Endodermal cell (in vitro differentiated cells): ENCODE measurements at regions not wholly inside any gene's neighbourhood (a gene's known extent, or its start where the extent isn't known, plus 50 kb on each side); places are given as distances from the start of the nearest gene placed in this dataset.
"Not testable (repeated sequence)": the region's sequence is repeated elsewhere in the genome, so short reads cannot be mapped to it uniquely, and the experiment has no call there.

Experiments
- DNase-seq: peaks from one replicate; pipeline ENCODE4 v3.0.0-alpha.2; 2017
- H3K27ac ChIP-seq: 2 replicates; pipeline ENCODE4 v1.5.1; 2013; ENCODE audit warnings: mild to moderate bottlenecking, low read depth, low read length, moderate library complexity
- H3K27me3 ChIP-seq: 2 replicates; pipeline ENCODE4 v1.6.1; 2013; ENCODE audit warnings: mild to moderate bottlenecking, low read length, moderate library complexity; ENCODE audit not compliant: insufficient read depth, control insufficient read depth, poor library complexity, severe bottlenecking
- H3K36me3 ChIP-seq: 2 replicates; pipeline ENCODE4 v1.7.0; 2013; ENCODE audit warnings: mild to moderate bottlenecking, low read length, moderate library complexity; ENCODE audit not compliant: control insufficient read depth, insufficient read depth
- H3K4me1 ChIP-seq: one replicate; pipeline ENCODE4 v1.7.0; 2013; ENCODE audit warnings: low read length; ENCODE audit not compliant: control insufficient read depth, insufficient read depth
- H3K4me3 ChIP-seq: 2 replicates; pipeline ENCODE4 v1.5.1; 2013; ENCODE audit warnings: mild to moderate bottlenecking, low read length, moderate library complexity
- H3K9ac ChIP-seq: 2 replicates; pipeline ENCODE4 v1.6.1; 2013; ENCODE audit warnings: mild to moderate bottlenecking, low read length, moderate library complexity; ENCODE audit not compliant: poor library complexity, severe bottlenecking; ENCODE audit errors: extremely low read depth
- H3K9me3 ChIP-seq: 2 replicates; pipeline ENCODE4 v1.6.1; 2013; ENCODE audit warnings: mild to moderate bottlenecking, low read length, moderate library complexity; ENCODE audit not compliant: control insufficient read depth
- H3K27ac Mint-ChIP-seq: 2 replicates; pipeline ENCODE4 v1.8.0; 2020; ENCODE audit warnings: mixed read lengths
- H3K27me3 Mint-ChIP-seq: 2 replicates; pipeline ENCODE4 v1.8.0; 2021; ENCODE audit warnings: mild to moderate bottlenecking, mixed read lengths; ENCODE audit not compliant: insufficient read depth
- H3K36me3 Mint-ChIP-seq: 2 replicates; pipeline ENCODE4 v1.8.0; 2020; ENCODE audit warnings: low read depth, mixed read lengths
- H3K4me1 Mint-ChIP-seq: 2 replicates; pipeline ENCODE4 v1.8.0; 2020; ENCODE audit warnings: mixed read lengths
- H3K4me3 Mint-ChIP-seq: 2 replicates; pipeline ENCODE4 v1.8.0; 2020; ENCODE audit warnings: mild to moderate bottlenecking, moderate library complexity, mixed read lengths
- H3K9me3 Mint-ChIP-seq: 2 replicates; pipeline ENCODE4 v1.8.0; 2020; ENCODE audit warnings: mild to moderate bottlenecking, mixed read lengths
- CTCF ChIP-seq: fragments of 200-600 bp; sonication (generic); conservative IDR thresholded peaks from 2 replicates; pipeline ENCODE4 v1.5.0; 2021; ENCODE audit warnings: antibody characterized with exemption, mild to moderate bottlenecking
- WGBS, 2 experiments: methylation state at CpG; one replicate each; pipeline versions ENCODE4 v1.1.5 to v1.1.7; 2013; ENCODE audit warnings: missing lambda C conversion rate in 2 of 2, mixed read lengths in 1 of 2; ENCODE audit not compliant: insufficient coverage in 1 of 2, insufficient read length in 1 of 2; 5-methylcytosine and 5-hydroxymethylcytosine counted together

GRCh38 chr6:17224056-17224455 lies 57.1 kb upstream of the RBM24 start:
- Histone ChIP-seq H3K27me3 (no peaks in the 10 kb centered on the region), H3K27ac (no peak overlapping the region), H3K9me3 (peaks cover 5% of the 10 kb centered on the region), H3K4me1 (peaks cover 6% of the 10 kb centered on the region), H3K9ac (no peak overlapping the region), H3K4me3 (no peak overlapping the region), H3K36me3 (no peaks in the 10 kb centered on the region)
- 79 to 80% methylated on average over 3 of the region's 3 CpGs for WGBS, 2 experiments
- Mint-ChIP-seq H3K27ac (no peak overlapping the region), H3K27me3 (no peaks in the 10 kb centered on the region), H3K4me1 (peaks cover 27% of the 10 kb centered on the region), H3K36me3 (no peaks in the 10 kb centered on the region), H3K4me3 (no peak overlapping the region), H3K9me3 (peaks cover 15% of the 10 kb centered on the region)
- DNase-seq, result no peak
- no peak for TF ChIP-seq CTCF

GRCh38 chr6:17224501-17224900 lies 56.7 kb upstream of the RBM24 start:
- 81 to 97% methylated on average over 4 to 5 of the region's 5 CpGs for WGBS, 2 experiments
- H3K27me3 Mint-ChIP-seq, H3K36me3 Mint-ChIP-seq, H3K27ac ChIP-seq, H3K27me3 ChIP-seq, H3K27ac Mint-ChIP-seq, H3K9me3 ChIP-seq, H3K4me3 ChIP-seq, DNase-seq, H3K9ac ChIP-seq, H3K4me3 Mint-ChIP-seq, H3K4me1 ChIP-seq, H3K36me3 ChIP-seq: not testable (repeated sequence)
- H3K4me1 Mint-ChIP-seq, result peaks cover 24% of the 10 kb centered on the region
- peaks cover 15% of the 10 kb centered on the region for H3K9me3 Mint-ChIP-seq

GRCh38 chr6:17225767-17226630 lies 55.2 kb upstream of the RBM24 start:
- no peak overlapping the region for H3K27ac ChIP-seq
- TF ChIP-seq CTCF, result no peak
- peaks cover 5% of the 10 kb centered on the region for H3K9me3 ChIP-seq
- DNase-seq, result no peak
- Mint-ChIP-seq H3K27ac (no peak overlapping the region), H3K27me3 (no peaks in the 10 kb centered on the region), H3K4me3 (no peak overlapping the region), H3K9me3 (peaks cover 15% of the 10 kb centered on the region), H3K36me3 (no peaks in the 10 kb centered on the region), H3K4me1 (peaks cover 15% of the 10 kb centered on the region)
- H3K36me3 ChIP-seq, result no peaks in the 10 kb centered on the region
- H3K4me3 ChIP-seq, result no peak overlapping the region
- H3K4me1 ChIP-seq, result peaks cover under 1% of the 10 kb centered on the region
- H3K9ac ChIP-seq, result no peak overlapping the region
- H3K27me3 ChIP-seq, result no peaks in the 10 kb centered on the region
- WGBS, 2 experiments, result 75 to 81% methylated on average over 2 to 3 of the region's 3 CpGs
